Upper lobe of right lung (tissue), 1 donor: ENCODE measurements at regions not wholly inside any gene's neighbourhood (a gene's known extent, or its start where the extent isn't known, plus 50 kb on each side); places are given as distances from the start of the nearest gene placed in this dataset.
A peak's percentile ranks its signal among the peaks of the same experiment; 100 is the strongest.

ENCODE experiments used
- ATAC-seq: fragments of 200-7000 bp; cut with Tn5 transposase; one replicate; pipeline ENCODE4 v1.9.1; 2020; ENCODE audit warnings: mild to moderate bottlenecking, moderate library complexity
- DNase-seq: peaks from one replicate; pipeline ENCODE4 v3.0.0-alpha.2; 2020
- H3K27ac ChIP-seq: fragments of 200-600 bp; one replicate; pipeline ENCODE4 v1.8.0; 2022
- H3K27me3 ChIP-seq: fragments of 200-600 bp; one replicate; pipeline ENCODE4 v1.8.0; 2022; ENCODE audit warnings: mild to moderate bottlenecking
- H3K36me3 ChIP-seq: fragments of 200-600 bp; one replicate; pipeline ENCODE4 v1.8.0; 2022
- H3K4me1 ChIP-seq: fragments of 200-600 bp; one replicate; pipeline ENCODE4 v1.8.0; 2022
- H3K4me3 ChIP-seq: fragments of 200-600 bp; one replicate; pipeline ENCODE4 v1.8.0; 2022; ENCODE audit warnings: mild to moderate bottlenecking
- H3K9me3 ChIP-seq: fragments of 200-600 bp; one replicate; pipeline ENCODE4 v1.8.0; 2022
- intact Hi-C: fragments of 100-400 bp; cut with DNase I; formaldehyde crosslinking; loops from one replicate; pipeline ENCODE4 v1.11.0; 2022
- TF ChIP-seq, protein P1 (sequence below): fragments of 200-600 bp; IDR thresholded peaks from one replicate; pipeline ENCODE4 v1.8.0; 2022; ENCODE audit warnings: antibody characterized with exemption
- donor health status: DM: no; HTN: yes; CAD: no; lungs with severe emphysema.

DNA sequence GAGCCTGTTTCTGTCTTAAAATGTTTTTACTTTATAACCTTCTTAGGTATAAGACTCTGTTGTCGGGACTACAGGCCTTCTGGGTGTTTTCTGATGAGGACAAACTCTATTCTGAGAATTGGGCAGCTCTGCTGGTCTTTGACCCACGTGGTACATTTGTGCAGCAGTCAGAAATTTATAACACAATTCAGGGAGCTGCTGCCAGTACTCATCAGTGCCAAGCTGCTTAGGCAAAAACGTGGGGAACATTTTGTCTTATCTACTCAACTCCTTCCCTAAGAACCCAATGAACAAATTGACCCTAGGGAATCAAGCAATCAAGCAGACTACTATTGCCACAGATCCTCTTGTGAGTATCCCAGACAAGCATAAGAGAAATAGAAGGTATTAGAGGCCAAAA lies 180.7 kb upstream of the PDZRN3 start:
- ATAC-seq = peak; percentile 48
- H3K36me3 ChIP-seq = no peaks in the 10 kb centered on the region
- no peak overlapping the region for H3K27ac ChIP-seq
- H3K4me3 ChIP-seq = no peak overlapping the region
- no peaks in the 10 kb centered on the region for H3K27me3 ChIP-seq
- DNase-seq = no peak
- no peaks in the 10 kb centered on the region for H3K9me3 ChIP-seq
- intact Hi-C loops = no loop called here
- no peaks in the 10 kb centered on the region for H3K4me1 ChIP-seq
- TF ChIP-seq, protein P1, sequence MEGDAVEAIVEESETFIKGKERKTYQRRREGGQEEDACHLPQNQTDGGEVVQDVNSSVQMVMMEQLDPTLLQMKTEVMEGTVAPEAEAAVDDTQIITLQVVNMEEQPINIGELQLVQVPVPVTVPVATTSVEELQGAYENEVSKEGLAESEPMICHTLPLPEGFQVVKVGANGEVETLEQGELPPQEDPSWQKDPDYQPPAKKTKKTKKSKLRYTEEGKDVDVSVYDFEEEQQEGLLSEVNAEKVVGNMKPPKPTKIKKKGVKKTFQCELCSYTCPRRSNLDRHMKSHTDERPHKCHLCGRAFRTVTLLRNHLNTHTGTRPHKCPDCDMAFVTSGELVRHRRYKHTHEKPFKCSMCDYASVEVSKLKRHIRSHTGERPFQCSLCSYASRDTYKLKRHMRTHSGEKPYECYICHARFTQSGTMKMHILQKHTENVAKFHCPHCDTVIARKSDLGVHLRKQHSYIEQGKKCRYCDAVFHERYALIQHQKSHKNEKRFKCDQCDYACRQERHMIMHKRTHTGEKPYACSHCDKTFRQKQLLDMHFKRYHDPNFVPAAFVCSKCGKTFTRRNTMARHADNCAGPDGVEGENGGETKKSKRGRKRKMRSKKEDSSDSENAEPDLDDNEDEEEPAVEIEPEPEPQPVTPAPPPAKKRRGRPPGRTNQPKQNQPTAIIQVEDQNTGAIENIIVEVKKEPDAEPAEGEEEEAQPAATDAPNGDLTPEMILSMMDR = no peak

- Histone ChIP-seq H3K36me3 (no peaks in the 10 kb centered on the region), H3K4me3 (no peak overlapping the region), H3K27ac (no peak overlapping the region), H3K27me3 (no peaks in the 10 kb centered on the region), H3K4me1 (no peaks in the 10 kb centered on the region), H3K9me3 (no peaks in the 10 kb centered on the region)
- ATAC-seq (no peak), DNase-seq (no peak)
- TF ChIP-seq, protein P1 = no peak
- intact Hi-C loops = no loop called here
Observed at GRCh38 chr3:73804204-73804603, 179.5 kb upstream of the PDZRN3 start.

- no peak overlapping the region for H3K27ac ChIP-seq
- ATAC-seq (no peak), DNase-seq (no peak)
- no peak overlapping the region for H3K4me3 ChIP-seq
- H3K27me3 ChIP-seq = no peaks in the 10 kb centered on the region
- TF ChIP-seq, protein P1 = no peak
- H3K9me3 ChIP-seq = peaks cover 5% of the 10 kb centered on the region
- intact Hi-C loops = no loop called here
- no peaks in the 10 kb centered on the region for H3K36me3 ChIP-seq
- no peaks in the 10 kb centered on the region for H3K4me1 ChIP-seq
Observed at GRCh38 chr3:73801444-73801843, 176.7 kb upstream of the PDZRN3 start.

DNA sequence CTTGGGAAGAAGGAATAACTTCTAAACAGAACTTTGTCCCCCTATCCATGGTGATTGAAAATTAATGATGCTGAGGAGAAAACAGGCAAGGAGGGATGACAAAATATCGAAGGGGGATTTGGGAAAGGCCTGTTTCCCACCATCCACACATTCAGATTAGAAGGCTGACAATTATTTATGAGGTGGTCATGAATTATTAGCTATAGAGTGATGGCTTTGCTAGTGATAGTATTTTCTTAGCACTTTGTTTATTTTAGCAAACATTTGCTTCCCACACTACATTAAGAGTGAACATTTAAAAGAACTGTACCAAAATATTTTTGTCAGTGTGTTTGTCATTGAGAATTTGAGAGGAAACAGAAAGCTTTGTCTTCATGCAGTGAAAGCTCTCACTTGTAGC lies 172.6 kb upstream of the PDZRN3 start:
- Histone ChIP-seq H3K4me1 (no peaks in the 10 kb centered on the region), H3K36me3 (no peaks in the 10 kb centered on the region), H3K27ac (no peak overlapping the region), H3K4me3 (no peak overlapping the region), H3K27me3 (no peaks in the 10 kb centered on the region), H3K9me3 (peaks cover 5% of the 10 kb centered on the region)
- intact Hi-C loops = no loop called here
- TF ChIP-seq, protein P1 = no peak
- no peak for ATAC-seq
- DNase-seq = no peak

- ATAC-seq = no peak
- Histone ChIP-seq H3K4me3 (no peak overlapping the region), H3K4me1 (no peaks in the 10 kb centered on the region), H3K27me3 (no peaks in the 10 kb centered on the region), H3K9me3 (peaks cover 5% of the 10 kb centered on the region), H3K36me3 (no peaks in the 10 kb centered on the region), H3K27ac (no peak overlapping the region)
- TF ChIP-seq, protein P1 = no peak
- intact Hi-C loops = no loop called here
- DNase-seq = no peak
Observed at GRCh38 chr3:73796382-73796781, 171.6 kb upstream of the PDZRN3 start.

- ATAC-seq (no peak), DNase-seq (no peak)
- TF ChIP-seq, protein P1 = no peak
- no peaks in the 10 kb centered on the region for H3K27me3 ChIP-seq
- no peaks in the 10 kb centered on the region for H3K36me3 ChIP-seq
- H3K4me1 ChIP-seq = no peaks in the 10 kb centered on the region
- H3K27ac ChIP-seq = no peak overlapping the region
- intact Hi-C loops = no loop called here
- H3K4me3 ChIP-seq = no peak overlapping the region
- H3K9me3 ChIP-seq = no peaks in the 10 kb centered on the region
Observed at GRCh38 chr3:73791356-73791755, 166.6 kb upstream of the PDZRN3 start.
